ENCODE measurements at regions not wholly inside any gene's neighbourhood (a gene's known extent, or its start where the extent isn't known, plus 50 kb on each side); places are given as distances from the start of the nearest gene placed in this dataset.

- intact Hi-C loops (cut with micrococcal nuclease): no loop called here
- CTCF ChIA-PET: no interaction called here
Observed at GRCh38 chr9:107620236-107620635, 130.7 kb upstream of the KLF4 start.

DNA sequence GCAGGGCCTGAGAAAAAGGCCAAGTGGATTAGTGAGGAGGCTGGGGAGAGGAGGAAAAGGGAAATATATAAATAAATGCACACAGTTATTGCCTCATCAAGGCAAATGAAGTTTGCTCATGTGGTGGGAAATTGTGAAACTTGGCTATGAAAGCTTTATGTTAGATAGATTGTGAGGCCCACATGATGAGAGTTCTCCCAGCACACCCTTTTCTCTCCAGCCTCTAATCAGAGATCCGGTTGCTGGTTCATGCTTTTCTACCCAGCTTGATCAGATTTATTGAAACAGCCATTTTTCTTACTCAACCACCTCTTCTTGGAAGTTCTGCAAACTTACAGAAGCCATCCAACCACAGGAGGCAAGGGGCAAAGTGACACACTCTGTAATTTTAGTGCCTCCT is 125.8 kb upstream of the KLF4 start:
- no peak for DNase-seq
- Mint-ChIP-seq H3K36me3 (no peaks in the 10 kb centered on the region), H3K27me3 (no peaks in the 10 kb centered on the region), H3K4me3 (no peak overlapping the region), H3K9me3 (no peaks in the 10 kb centered on the region), H3K27ac (no peak overlapping the region), H3K4me1 (ENCODE audit: low read depth) (no peaks in the 10 kb centered on the region)
- CTCF ChIA-PET: no interaction called here
- POLR2A ChIA-PET: no interaction called here
- intact Hi-C loops (cut with micrococcal nuclease): no loop called here

More at GRCh38 chr9:107620236-107620635, 130.7 kb upstream of the KLF4 start:
- no peaks in the 10 kb centered on the region for H3K36me3 Mint-ChIP-seq
- no peaks in the 10 kb centered on the region for H3K4me1 Mint-ChIP-seq (ENCODE audit: low read depth)
- H3K9me3 Mint-ChIP-seq: no peaks in the 10 kb centered on the region
- H3K27ac Mint-ChIP-seq: no peak overlapping the region
- H3K4me3 Mint-ChIP-seq: no peak overlapping the region
- POLR2A ChIA-PET: no interaction called here
- no peak for DNase-seq
- H3K27me3 Mint-ChIP-seq: no peaks in the 10 kb centered on the region

DNA sequence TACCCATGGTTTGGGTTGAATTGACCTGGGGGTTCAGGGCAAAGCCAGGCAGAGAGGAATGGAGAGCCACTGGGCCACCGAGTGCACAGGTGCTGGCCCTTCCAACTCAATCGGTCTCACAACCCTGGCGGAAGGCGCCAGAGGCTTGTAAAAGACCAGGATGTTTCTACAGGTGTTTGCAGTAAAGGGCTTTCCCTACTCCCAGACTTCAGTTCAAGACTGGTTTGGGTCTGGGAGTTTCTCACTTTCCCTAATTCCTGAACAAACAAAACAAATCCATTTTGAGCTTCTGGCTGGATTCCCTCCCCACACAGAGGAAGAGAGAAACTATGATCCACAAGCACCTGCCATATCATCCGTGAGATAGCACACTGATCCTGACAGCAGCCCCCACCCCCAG is 125.2 kb upstream of the KLF4 start:
- POLR2A ChIA-PET: no interaction called here
- no peak overlapping the region for H3K27ac Mint-ChIP-seq
- CTCF ChIA-PET: no interaction called here
- intact Hi-C loops (cut with micrococcal nuclease): no loop called here
- no peaks in the 10 kb centered on the region for H3K4me1 Mint-ChIP-seq (ENCODE audit: low read depth)
- H3K36me3 Mint-ChIP-seq: no peaks in the 10 kb centered on the region
- no peak for DNase-seq
- H3K27me3 Mint-ChIP-seq: no peaks in the 10 kb centered on the region
- H3K4me3 Mint-ChIP-seq: no peak overlapping the region
- H3K9me3 Mint-ChIP-seq: no peaks in the 10 kb centered on the region

DNA sequence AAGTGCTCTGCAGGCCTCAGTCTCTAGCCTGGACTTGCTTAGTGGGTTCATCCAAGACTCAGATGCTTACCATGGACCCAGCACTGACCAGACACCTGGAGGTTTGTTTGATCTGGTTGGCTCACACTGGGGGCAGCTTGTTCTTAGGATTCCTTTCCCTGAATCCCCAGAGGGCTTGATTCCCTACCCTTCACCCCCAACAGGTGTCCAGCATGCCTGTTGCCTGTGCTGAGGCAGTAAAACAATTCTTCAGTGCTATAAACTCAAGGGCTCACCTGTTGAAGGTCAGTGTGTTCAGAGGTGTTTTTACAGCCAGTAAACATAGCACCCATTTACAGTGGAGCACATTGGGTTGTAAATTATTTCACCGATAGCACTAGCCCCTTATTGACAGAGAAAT is 123.8 kb upstream of the KLF4 start:
- H3K4me3 Mint-ChIP-seq: no peak overlapping the region
- no peaks in the 10 kb centered on the region for H3K36me3 Mint-ChIP-seq
- H3K27ac Mint-ChIP-seq: no peak overlapping the region
- ChIA-PET POLR2A (no interaction called here), CTCF (no interaction called here)
- no peaks in the 10 kb centered on the region for H3K4me1 Mint-ChIP-seq (ENCODE audit: low read depth)
- intact Hi-C loops (cut with micrococcal nuclease): no loop called here
- H3K9me3 Mint-ChIP-seq: no peaks in the 10 kb centered on the region
- DNase-seq: no peak
- no peaks in the 10 kb centered on the region for H3K27me3 Mint-ChIP-seq

DNA sequence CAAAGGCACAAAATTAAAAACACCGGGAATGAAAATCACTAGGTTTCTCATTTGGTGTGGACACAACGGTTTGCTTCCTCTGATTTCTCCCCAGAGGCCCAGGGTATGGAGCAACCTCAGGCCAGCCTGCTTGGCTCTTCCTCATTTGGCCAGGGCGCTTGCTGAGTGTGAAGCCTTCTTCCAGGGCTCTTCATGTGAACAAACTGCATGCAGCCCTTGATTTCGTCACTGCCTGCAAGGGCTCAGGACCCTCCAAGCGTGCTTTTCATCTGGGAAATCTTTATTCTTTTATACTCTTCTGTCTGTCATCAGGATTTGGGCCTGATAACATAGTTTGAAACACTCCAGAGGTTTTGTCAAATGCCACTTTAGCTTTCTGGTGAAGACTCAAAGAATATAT is 122.6 kb upstream of the KLF4 start:
- H3K27me3 Mint-ChIP-seq: no peaks in the 10 kb centered on the region
- intact Hi-C loops (cut with micrococcal nuclease): no loop called here
- H3K36me3 Mint-ChIP-seq: no peaks in the 10 kb centered on the region
- H3K4me3 Mint-ChIP-seq: no peak overlapping the region
- POLR2A ChIA-PET: no interaction called here
- H3K4me1 Mint-ChIP-seq (ENCODE audit: low read depth): no peaks in the 10 kb centered on the region
- H3K27ac Mint-ChIP-seq: no peak overlapping the region
- no peak for DNase-seq
- CTCF ChIA-PET: no interaction called here
- no peaks in the 10 kb centered on the region for H3K9me3 Mint-ChIP-seq

DNA sequence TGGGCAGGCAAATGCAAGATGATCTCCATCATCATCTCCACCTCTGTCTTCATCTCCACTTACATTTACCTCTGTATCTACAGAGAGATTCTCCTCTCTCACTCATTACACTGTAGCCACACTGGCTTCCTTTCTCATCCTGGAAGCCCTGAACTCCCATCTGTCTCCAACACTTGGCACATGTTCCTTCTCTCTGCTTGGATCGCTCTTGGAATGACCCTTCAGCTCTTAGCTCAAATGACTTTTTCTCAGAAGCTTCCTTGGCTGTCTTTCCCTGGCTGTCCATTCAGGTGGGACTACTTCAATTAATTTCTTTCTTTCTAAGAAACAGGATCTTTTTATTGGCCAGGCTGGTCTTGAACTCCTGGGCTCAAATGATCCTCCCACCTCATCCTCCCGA is 120.0 kb upstream of the KLF4 start:
- no peak for DNase-seq
- Mint-ChIP-seq H3K27ac (no peak overlapping the region), H3K9me3 (no peaks in the 10 kb centered on the region), H3K27me3 (no peaks in the 10 kb centered on the region), H3K36me3 (no peaks in the 10 kb centered on the region), H3K4me1 (ENCODE audit: low read depth) (no peaks in the 10 kb centered on the region), H3K4me3 (no peak overlapping the region)
- intact Hi-C loops (cut with micrococcal nuclease): no loop called here
- ChIA-PET POLR2A (no interaction called here), CTCF (no interaction called here)

DNA sequence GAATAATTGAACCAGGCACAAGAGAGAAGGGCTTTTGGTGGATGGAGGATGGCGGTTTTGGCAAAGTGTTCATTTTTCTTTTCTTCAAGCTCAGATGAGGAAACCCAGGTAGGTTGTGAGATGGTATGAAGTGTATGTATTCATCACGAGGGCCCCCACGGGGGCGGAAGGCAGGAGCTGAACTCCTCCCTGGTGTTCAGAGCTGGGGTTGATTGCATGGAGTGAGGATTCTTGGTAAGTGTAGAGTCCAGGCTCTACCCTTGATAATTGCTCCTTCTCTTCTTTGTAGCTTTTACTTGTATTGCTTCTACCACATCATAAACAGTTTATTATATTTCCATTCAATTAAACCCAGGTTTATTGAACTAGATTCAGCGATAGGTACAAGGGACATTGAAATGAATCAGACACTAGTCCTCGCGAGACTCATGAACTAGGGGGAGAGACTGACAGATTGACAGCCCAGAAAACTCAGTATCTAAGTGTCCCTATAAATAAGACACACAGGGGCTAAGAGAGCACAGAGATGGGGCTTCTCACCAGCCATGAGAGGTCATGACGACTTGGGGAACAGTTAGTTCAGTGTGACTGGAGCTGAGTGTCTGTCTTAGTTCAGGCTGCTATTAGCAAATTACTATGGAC is 116.7 kb upstream of the KLF4 start:
- no peak for DNase-seq
- Mint-ChIP-seq H3K36me3 (no peaks in the 10 kb centered on the region), H3K4me1 (ENCODE audit: low read depth) (no peaks in the 10 kb centered on the region), H3K9me3 (no peaks in the 10 kb centered on the region), H3K4me3 (no peak overlapping the region), H3K27me3 (no peaks in the 10 kb centered on the region), H3K27ac (no peak overlapping the region)
- intact Hi-C loops (cut with micrococcal nuclease): no loop called here
- POLR2A ChIA-PET: no interaction called here
- CTCF ChIA-PET: no interaction called here

DNA sequence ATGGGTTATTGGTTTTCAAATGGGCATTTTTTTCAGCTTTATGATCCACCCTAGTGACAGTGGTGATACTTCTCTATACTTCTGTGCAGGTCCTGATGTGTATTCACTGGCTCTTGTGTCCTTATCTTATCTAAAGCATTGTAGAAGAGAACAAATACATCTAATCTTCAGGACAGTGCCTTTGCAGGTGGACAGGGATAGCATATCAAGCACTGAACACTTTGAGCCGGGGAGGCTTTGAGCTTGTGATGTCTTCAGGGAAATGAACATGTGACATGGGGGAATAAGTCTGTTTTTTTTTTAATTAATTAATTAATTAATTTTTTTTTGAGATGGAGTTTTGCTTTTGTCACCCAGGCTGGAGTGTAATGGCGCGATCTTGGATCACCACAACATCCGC is 115.5 kb upstream of the KLF4 start:
- no peak for DNase-seq
- POLR2A ChIA-PET: no interaction called here
- intact Hi-C loops (cut with micrococcal nuclease): no loop called here
- no peaks in the 10 kb centered on the region for H3K4me1 Mint-ChIP-seq (ENCODE audit: low read depth)
- H3K4me3 Mint-ChIP-seq: no peak overlapping the region
- H3K27ac Mint-ChIP-seq: no peak overlapping the region
- H3K9me3 Mint-ChIP-seq: no peaks in the 10 kb centered on the region
- H3K27me3 Mint-ChIP-seq: no peaks in the 10 kb centered on the region
- CTCF ChIA-PET: no interaction called here
- no peaks in the 10 kb centered on the region for H3K36me3 Mint-ChIP-seq

DNA sequence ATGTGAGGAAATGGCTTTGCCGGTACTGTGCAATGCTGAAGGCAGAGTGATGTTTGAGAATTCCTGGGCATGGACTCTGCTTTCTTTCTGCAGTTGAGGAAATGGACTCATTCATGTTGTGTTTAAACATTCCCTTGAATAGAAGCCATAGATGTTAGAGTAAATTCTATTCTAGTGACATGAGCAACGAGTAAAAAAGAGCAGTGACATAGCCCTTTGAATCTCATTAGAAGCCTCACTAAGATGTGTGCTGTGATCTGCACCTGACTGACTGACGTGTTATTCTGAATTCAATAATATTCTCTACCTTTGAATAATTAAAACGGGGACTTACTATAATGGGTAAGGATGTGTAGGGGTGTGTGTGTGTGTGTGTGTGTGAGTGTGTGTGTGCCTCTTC is 113.7 kb upstream of the KLF4 start:
- Mint-ChIP-seq H3K27ac (no peak overlapping the region), H3K9me3 (no peaks in the 10 kb centered on the region), H3K36me3 (no peaks in the 10 kb centered on the region), H3K4me1 (ENCODE audit: low read depth) (no peaks in the 10 kb centered on the region), H3K27me3 (no peaks in the 10 kb centered on the region), H3K4me3 (no peak overlapping the region)
- CTCF ChIA-PET: no interaction called here
- DNase-seq: no peak
- POLR2A ChIA-PET: no interaction called here
- intact Hi-C loops (cut with micrococcal nuclease): no loop called here

DNA sequence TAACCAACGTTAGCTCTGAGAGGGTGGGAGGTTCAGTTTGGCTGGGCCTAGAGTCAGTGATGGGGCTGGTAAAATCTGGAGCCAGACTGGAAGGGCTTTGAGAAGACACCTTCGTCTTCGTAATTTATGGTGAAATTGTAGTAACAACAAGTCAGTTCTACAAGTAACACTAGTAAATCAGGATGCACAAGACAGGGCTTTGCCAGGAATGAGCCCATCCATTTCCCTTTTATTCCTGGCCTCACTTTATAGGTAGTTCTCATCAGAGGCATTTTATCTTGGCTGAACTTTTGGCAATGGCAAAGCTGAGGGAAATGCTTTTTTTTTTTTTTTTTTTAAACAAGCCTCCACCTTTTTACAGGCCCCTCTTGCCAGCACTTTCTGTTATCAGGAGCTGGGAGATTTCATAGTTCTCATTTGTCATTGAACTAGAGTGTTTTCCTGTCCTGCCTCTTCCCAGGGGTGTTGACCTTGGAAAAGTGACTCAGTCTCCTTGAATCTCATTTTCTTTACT is 110.5 kb upstream of the KLF4 start:
- ChIA-PET CTCF (no interaction called here), POLR2A (no interaction called here)
- DNase-seq: no peak
- no peaks in the 10 kb centered on the region for H3K36me3 Mint-ChIP-seq
- H3K27ac Mint-ChIP-seq: no peak overlapping the region
- H3K4me1 Mint-ChIP-seq (ENCODE audit: low read depth): no peaks in the 10 kb centered on the region
- intact Hi-C loops (cut with micrococcal nuclease): no loop called here
- H3K4me3 Mint-ChIP-seq: no peak overlapping the region
- H3K9me3 Mint-ChIP-seq: no peaks in the 10 kb centered on the region
- no peaks in the 10 kb centered on the region for H3K27me3 Mint-ChIP-seq

DNA sequence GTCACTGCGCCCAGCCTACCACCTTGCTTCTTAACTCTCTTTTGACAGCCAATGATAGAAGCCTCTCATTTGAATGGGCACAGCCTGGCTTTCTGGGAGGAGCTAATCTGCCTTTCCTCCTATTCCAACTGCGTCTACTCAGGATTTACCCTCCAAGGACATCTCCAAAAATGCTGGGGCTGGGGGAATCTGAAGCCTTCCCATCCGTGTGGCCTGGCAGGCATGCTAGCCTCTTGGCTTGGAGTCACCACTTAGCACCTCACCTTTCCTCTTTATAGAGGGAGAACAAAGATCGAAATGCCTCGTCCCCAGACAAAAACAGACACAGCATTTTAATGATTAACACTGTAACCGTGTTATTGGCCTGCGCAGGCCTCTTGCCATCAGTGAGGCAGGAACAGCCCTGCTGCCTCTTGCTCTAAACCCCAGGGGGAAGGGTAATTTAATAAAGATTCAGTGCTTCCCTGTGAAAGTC is 108.2 kb upstream of the KLF4 start:
- intact Hi-C loops (cut with micrococcal nuclease): no loop called here
- Mint-ChIP-seq H3K27me3 (no peaks in the 10 kb centered on the region), H3K27ac (no peak overlapping the region)

DNA sequence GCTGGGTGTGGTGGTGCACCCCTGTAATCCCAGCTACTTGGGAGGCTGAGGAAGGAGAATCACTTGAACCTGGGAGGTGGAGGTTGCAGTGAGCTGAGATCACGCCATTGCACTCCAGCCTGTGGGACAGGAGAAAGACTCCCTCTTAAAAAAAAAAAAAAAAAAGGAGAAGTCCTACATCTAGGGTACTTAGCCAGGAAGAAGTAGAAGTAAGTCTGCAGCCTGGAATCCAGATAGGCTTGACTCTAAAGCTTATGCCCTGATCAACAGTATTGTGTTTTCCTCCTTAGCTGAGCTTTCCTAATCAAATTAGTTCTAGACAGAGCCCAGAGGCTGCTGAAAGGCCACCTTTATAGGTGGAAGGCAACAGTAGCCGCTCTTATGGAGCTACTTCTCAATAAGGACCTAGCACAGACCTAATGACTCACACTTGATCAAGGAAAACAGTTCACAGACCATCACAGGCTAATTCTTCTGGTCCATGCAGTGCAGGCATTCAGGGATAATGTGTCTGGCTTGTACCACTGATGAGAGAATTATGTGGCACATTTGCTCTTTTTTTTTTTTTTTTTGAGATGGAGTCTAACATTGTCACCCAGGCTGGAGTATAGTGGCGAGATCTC is 105.5 kb upstream of the KLF4 start:
- Mint-ChIP-seq H3K4me3 (no peak overlapping the region), H3K27ac (no peak overlapping the region), H3K36me3 (no peaks in the 10 kb centered on the region), H3K27me3 (no peaks in the 10 kb centered on the region), H3K4me1 (ENCODE audit: low read depth) (no peaks in the 10 kb centered on the region), H3K9me3 (no peaks in the 10 kb centered on the region)
- intact Hi-C loops (cut with micrococcal nuclease): no loop called here
- ChIA-PET CTCF (no interaction called here), POLR2A (no interaction called here)
- no peak for DNase-seq

More for the DNA sequence above, 108.2 kb upstream of the KLF4 start:
- ChIA-PET CTCF (no interaction called here), POLR2A (no interaction called here)
- no peak for DNase-seq
- Mint-ChIP-seq H3K9me3 (no peaks in the 10 kb centered on the region), H3K4me3 (no peak overlapping the region), H3K4me1 (ENCODE audit: low read depth) (no peaks in the 10 kb centered on the region), H3K36me3 (no peaks in the 10 kb centered on the region)

DNA sequence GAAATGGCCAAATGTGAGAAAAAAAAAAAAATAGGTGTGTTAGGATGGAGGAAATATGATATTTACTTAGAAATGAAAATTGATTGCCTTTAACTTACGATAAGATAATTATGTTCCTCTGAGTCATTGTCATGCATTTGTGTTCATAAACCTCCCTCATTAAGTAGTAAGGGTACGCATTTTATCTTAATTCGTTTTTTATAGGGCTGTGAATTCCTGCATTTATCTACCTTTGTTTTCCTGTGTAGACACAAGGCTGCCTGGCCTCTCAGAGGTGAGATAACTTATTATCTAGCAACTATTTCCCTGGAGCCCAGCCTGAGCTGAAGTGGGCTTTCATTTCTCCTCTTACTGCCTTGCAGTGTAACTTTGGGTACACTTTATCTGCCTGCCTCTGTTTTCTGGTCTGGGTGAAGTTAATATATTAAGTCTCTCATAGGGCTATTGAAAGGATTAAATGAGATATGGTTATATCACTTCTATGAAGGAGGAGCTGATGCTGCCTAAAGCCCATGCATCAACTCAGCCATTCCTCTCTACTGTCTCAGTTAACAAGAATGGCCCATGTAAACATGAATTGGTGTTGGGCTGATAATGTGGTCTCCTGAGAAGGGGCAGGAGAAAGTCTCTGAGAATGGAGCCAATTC is 103.8 kb upstream of the KLF4 start:
- H3K4me1 Mint-ChIP-seq (ENCODE audit: low read depth): no peaks in the 10 kb centered on the region
- ChIA-PET POLR2A (no interaction called here), CTCF (no interaction called here)
- DNase-seq: no peak
- no peaks in the 10 kb centered on the region for H3K9me3 Mint-ChIP-seq
- no peaks in the 10 kb centered on the region for H3K36me3 Mint-ChIP-seq
- intact Hi-C loops (cut with micrococcal nuclease): no loop called here
- no peak overlapping the region for H3K4me3 Mint-ChIP-seq
- no peak overlapping the region for H3K27ac Mint-ChIP-seq
- no peaks in the 10 kb centered on the region for H3K27me3 Mint-ChIP-seq
